Left renal cortex interstitium (tissue), 4 donors: ENCODE measurements at regions not wholly inside any gene's neighbourhood (a gene's known extent, or its start where the extent isn't known, plus 50 kb on each side); places are given as distances from the start of the nearest gene placed in this dataset.
"Not testable (repeated sequence)": the region's sequence is repeated elsewhere in the genome, so short reads cannot be mapped to it uniquely, and the experiment has no call there.

Experiments used
- DNase-seq, 4 donors: peaks; one replicate each; pipeline ENCODE4 v3.0.0-alpha.2; 2013; ENCODE audit warnings: low read depth in 4 of 4, low spot score in 2 of 4, missing footprints in 1 of 4

DNA sequence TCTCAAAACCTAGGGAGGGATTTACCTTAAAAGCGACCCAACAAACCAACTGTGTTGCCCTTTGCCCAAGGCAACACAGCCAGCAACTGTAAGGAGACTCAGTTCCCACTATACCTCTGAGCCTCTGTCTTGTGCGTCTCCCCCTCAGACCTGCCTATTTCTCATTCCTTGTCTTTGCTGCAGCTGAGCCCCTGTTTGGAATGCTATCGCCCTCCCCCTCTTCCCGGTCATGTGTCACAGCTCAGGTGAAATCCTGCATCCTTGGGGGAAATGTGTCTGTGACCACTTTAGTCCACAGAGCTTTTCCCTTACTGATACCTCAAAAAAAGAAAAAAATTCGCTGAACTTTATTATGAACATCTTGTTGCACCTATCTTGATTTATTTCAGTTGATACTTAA lies 52.0 kb upstream of the LRIG1 start:
- no peak for DNase-seq

DNA sequence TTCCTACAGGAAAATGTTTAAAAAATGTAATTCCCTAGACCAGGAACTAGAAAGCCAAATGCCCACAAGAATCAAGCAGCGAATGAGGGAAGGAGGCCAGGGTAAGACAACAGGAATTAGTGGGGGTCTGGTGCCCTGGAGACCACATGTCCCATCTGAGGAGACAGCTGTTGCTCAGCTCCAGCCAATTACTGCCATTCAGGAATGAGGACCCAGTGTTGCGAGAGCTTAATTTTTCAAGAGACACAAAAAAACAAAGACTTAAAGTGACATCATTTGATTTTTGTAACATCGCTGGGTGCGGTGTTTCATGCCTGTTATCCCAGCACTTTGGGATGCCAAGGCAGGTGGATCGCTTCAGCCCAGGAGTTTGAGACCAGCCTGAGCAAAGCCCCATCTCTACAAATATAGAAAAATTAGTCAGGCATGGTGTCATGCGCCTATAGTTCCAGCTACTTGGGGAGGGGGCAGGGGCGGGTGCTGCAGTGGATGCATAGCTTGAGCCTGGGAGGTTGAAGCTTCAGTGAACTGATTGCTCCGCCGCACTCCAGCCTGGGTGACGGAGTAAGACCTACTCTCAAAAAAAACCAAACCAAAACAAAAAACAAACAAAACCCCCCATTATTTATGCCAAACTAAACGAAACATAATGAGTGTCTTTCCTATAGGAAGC lies 52.8 kb upstream of the LRIG1 start:
- DNase-seq: no peak

DNA sequence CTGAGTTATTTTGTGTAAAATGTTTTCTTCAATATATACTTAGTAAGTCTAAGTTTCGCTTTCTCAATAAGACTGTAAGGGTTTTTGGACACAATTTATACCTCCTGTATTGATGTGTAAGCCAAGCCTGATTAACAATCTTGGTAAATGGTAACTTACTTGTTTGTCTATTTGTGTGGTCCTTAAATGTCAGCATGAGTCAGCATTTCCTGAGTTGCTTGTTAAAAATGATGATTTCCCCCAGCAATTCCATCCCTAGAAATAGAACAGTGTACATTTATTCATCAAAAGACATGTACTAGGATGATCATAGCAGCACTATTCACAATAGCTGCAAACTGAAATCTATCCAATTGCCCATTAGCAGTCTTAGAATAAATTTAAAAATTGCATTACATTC lies 53.4 kb upstream of the LRIG1 start:
- DNase-seq: no peak

DNA sequence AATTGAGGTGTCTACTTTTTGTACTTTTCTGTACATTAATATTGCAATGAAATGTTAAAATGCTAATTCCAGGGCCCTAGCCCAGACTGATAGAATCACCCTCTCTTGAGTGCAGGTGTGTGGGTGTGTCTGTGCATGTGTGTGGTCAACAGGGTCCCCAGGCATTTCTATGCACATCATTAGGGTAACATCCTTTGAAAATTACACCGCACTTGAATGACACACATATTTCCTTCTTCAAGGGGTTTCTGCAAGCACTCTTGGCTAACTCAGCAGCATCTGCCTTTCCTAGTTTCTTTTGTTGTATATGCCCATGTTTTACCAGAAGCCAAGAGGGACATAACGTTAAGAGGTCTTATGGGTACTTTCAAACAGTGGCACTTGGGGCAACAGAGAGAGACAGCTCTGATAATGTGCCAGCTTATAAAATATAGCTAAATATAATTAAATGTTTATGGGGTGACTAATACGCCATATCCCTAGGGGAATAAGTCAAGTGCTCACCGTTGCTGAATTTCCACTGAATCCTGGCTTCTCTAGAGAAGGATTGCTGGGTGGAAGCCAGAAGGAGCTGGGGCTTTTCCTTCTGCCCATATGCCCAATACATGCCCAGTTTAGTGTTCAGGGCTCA lies 54.5 kb upstream of the LRIG1 start:
- no peak for DNase-seq

DNA sequence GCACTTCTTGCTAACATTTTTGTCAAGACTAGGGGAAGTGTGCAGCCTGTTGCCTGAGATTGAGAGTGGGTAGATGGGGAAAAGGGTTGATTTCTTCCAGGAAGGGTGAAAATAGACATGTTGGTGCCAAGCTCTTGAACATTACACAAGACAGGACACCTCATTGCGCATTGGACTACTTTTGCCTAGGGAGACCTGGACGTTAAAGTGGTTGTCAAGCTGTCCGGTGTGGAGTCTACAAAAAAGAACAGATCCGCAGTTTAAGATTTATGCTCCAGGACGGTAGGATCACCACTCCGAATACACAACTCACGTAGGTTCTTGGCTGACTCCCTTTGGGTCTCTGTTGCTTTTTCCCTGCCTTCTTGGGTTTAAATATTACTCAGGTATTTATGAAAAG lies 56.3 kb upstream of the LRIG1 start:
- no peak for DNase-seq

DNA sequence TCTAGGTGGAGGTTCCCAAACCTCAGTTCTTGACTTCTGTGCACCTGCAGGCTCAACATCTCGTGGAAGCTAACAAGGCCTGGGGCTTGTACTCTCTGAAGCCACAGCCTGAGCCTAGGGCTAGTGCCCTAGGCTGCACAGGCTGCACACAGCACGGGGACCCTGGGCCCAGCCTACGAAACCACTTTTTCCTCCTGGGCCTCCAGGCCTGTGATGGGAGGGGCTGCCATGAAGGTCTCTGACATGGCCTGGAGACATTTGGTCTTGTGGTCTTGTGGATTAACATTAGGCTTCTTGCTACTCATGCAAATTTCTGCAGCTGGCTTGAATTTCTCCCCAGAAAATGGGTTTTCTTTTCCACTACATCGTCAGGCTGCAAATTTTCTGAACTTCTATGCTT lies 59.1 kb upstream of the LRIG1 start:
- DNase-seq: not testable (repeated sequence)

GRCh38 chr3:66561367-66561766 lies 60.5 kb upstream of the LRIG1 start:
- no peak for DNase-seq

- DNase-seq: no peak
Observed at GRCh38 chr3:66565301-66565700, 64.5 kb upstream of the LRIG1 start.

- DNase-seq: no peak
Observed at GRCh38 chr3:66567077-66567476, 66.3 kb upstream of the LRIG1 start.

DNA sequence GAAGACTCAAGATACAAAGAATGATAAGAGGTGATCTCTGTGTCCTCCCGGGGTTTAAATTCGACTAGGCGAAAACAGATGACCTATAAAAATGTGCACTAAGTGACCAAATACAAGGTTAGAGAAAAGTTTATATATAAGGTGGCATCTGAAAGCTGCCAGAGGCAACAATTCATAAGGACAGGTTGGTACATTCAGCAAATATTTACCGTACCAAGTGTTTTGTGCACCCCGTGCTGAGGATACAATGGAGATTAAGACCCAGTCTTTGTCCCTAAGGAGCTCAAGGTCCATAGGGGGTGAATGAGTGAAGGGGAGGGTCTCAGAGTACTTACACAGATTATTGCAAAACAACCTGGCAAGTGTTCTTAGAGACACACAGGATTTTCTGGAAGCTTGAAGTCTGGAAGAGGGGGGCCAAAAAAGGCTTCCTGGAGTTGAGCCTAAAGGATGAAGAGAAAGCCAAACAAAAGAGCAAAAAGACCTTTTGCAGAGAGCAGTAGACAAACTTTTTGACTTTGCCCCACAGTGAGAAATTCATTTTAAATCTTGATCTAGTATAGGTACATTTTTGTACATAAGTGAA lies 71.4 kb upstream of the LRIG1 start:
- no peak for DNase-seq

- DNase-seq: no peak
Observed at GRCh38 chr3:66572938-66573710, 72.3 kb upstream of the LRIG1 start.

- DNase-seq: no peak
Observed at GRCh38 chr3:66574091-66574490, 73.3 kb upstream of the LRIG1 start.

- DNase-seq: no peak
Observed at GRCh38 chr3:66577426-66578203, 76.8 kb upstream of the LRIG1 start.

- DNase-seq: no peak
Observed at GRCh38 chr3:66581256-66581655, 80.4 kb upstream of the LRIG1 start.

DNA sequence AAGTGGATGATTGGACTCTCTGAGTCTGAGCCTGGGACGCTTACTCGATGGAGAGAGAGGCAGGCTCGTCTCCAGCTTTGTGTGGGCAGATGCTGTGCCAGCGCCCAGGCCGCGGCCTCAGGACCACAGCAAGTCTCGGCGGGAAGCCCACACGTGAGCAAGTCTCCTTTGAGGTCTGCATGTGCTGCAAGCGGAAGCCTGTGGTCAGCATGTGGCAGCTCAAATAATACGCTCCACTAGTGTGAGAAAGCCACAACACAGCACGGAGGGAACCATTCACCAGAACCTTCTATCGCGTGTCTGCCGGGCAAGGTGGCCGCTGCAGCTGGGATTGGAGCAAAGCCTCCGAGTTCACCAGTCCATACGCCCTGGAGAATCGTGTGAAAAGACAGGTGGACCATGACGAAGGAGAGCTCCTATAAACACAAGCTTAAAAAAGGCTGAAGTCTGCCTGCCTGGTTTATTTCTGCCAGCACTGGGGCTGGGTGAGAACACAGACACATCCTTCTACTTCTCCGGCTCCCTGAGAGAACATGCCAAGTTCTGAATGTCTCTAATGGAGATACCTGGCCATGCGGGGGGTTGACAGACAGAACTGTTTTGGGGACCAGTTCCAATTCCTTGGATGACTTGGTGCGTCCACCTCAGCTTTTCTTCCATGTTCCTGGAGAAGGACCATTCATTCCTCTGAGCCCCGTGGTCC lies 82.0 kb upstream of the LRIG1 start:
- DNase-seq: no peak

- no peak for DNase-seq
Observed at GRCh38 chr3:66583424-66584040, 82.7 kb upstream of the LRIG1 start.

- DNase-seq: no peak
Observed at GRCh38 chr3:66585520-66586095, 84.8 kb upstream of the LRIG1 start.

DNA sequence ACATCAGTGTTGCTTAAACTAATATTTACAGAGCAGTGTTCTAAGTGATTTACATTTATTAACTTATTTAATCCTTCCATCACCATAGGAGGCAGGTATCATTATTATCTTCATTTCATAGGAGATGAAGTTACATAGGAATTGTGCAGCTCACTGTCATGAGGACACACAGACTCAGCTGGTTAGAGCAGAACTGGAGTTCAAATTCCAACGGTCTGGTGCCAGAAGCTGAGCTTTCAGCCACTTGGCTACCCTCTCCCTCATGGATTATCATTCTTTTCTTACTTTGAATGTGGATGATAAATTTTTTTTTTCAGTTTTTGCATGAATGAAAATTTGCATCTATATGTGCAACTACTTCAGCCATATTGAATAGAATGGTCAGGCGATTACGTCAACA lies 86.0 kb upstream of the LRIG1 start:
- no peak for DNase-seq

- no peak for DNase-seq
Observed at GRCh38 chr3:66588340-66588847, 87.6 kb upstream of the LRIG1 start.
